ENCODE measurements at regions not wholly inside any gene's neighbourhood (a gene's known extent, or its start where the extent isn't known, plus 50 kb on each side); places are given as distances from the start of the nearest gene placed in this dataset.
"Not testable (repeated sequence)": the region's sequence is repeated elsewhere in the genome, so short reads cannot be mapped to it uniquely, and the experiment has no call there.

GRCh38 chr9:96150324-96151227, 151.4 kb downstream of the HSD17B3 start:
- H3K27ac ChIP-seq: no peak overlapping the region
- no peak for TF ChIP-seq CTCF (IDR thresholded peaks at IDR 0.05)
- H3K4me3 ChIP-seq: no peak overlapping the region
- DNase-seq (ENCODE audit: low spot score): no peak

GRCh38 chr9:96149533-96150280, 152.3 kb downstream of the HSD17B3 start:
- no peak for TF ChIP-seq CTCF (IDR thresholded peaks at IDR 0.05)
- no peak overlapping the region for H3K4me3 ChIP-seq
- no peak for DNase-seq (ENCODE audit: low spot score)
- no peak overlapping the region for H3K27ac ChIP-seq

GRCh38 chr9:96148634-96149532, 153.1 kb downstream of the HSD17B3 start:
- no peak for DNase-seq (ENCODE audit: low spot score)
- H3K4me3 ChIP-seq: no peak overlapping the region
- peak overlapping the region in 1 of 2 donors; percentile 13 for H3K27ac ChIP-seq
- TF ChIP-seq CTCF (IDR thresholded peaks at IDR 0.05): no peak

GRCh38 chr9:96147029-96147428, 154.9 kb downstream of the HSD17B3 start:
- H3K4me3 ChIP-seq; DNase-seq (ENCODE audit: low spot score): not testable (repeated sequence)
- peak overlapping the region in 1 of 2 donors; percentile 66 for H3K27ac ChIP-seq

GRCh38 chr9:96141666-96142065, 160.3 kb downstream of the HSD17B3 start:
- Histone ChIP-seq H3K27ac (no peak overlapping the region), H3K4me3 (no peak overlapping the region)
- no peak for TF ChIP-seq CTCF (IDR thresholded peaks at IDR 0.05)
- no peak for DNase-seq (ENCODE audit: low spot score)

- no peak for DNase-seq (ENCODE audit: low spot score)
- Histone ChIP-seq H3K27ac (no peak overlapping the region), H3K4me3 (no peak overlapping the region)
- TF ChIP-seq CTCF (IDR thresholded peaks at IDR 0.05): no peak
Observed at GRCh38 chr9:96141128-96141474, 160.9 kb downstream of the HSD17B3 start.
